ENCODE measurements at regions not wholly inside any gene's neighbourhood (a gene's known extent, or its start where the extent isn't known, plus 50 kb on each side); places are given as distances from the start of the nearest gene placed in this dataset.

DNA sequence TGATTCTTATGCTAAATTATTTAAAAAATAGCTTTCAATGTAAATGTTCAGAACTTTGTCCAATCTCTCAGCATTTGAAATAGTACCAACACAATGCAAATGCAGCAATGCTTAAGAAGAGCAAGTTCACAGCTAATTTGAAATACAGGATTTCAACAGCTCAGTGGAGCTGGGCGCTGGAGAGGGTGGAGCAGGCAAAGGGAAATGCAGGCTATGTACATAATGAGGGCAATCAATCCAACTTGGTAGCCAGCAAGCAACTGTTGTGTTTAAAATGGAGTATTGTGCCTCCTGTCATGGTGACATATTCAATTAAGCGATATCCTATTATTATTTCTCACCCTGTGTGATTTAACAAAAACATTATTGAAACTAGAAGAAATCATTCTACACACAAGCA, 568.8 kb downstream of the PSAT1 start:
- DNase-seq: no peak

DNA sequence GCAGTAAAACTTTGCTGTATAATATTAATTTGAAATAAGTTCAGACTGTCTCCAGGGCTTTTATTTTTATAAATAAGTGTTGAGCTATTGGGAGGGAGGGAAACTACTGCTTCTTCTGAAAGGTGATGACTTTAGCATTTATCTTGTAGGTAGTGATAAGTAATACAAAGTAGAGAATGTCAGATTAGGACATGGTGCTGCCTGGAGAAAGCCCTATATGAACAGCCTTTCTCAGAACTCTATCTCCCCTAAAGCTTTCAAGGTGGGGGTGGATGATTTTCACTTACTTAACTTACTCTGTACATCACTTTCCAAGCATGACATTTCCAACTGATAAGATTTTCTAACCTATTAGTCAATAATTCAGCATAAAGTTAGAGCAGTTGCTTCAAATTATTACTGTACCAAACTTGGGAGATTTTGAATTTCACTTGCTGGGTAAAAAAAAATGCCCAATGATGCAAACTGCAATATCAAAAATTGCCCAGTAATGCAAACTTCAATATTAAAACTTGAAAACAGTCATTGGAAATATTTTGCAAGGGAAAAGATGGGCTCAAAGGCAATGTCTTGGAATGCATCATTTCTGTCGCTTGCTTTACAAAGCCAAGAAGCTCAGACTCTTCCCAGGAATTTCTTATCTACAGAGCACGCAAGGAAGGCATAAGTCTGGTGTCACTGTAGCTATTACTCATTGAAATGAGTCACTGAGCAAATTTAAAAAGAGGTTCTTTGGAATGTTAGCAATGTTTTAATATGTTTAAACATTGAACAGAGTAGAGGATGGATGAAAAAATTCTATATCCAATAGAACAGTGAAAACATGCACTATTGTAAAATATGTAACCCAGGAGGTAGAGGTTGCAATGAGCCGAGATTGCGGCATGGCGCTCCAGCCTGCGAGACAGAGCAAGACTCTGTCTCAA, 569.5 kb downstream of the PSAT1 start:
- no peak for DNase-seq

DNA sequence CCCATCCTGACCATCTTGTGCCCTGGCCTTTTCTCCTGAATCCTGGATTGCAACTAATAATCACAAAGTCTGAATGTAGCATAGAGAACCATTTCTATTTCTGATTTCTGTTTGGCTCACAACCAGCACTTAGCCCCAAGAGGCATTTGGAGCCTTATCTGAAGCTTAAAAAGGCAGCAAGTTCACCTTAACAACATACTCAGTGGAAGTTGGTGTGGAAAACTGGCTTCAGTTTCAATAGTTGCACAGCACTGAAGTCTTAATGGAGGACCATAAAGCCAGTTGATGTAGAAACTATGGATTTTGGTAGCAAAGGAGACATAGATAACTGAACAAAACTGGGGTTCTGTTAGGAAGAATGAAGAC, 574.1 kb downstream of the PSAT1 start:
- no peak for DNase-seq

DNA sequence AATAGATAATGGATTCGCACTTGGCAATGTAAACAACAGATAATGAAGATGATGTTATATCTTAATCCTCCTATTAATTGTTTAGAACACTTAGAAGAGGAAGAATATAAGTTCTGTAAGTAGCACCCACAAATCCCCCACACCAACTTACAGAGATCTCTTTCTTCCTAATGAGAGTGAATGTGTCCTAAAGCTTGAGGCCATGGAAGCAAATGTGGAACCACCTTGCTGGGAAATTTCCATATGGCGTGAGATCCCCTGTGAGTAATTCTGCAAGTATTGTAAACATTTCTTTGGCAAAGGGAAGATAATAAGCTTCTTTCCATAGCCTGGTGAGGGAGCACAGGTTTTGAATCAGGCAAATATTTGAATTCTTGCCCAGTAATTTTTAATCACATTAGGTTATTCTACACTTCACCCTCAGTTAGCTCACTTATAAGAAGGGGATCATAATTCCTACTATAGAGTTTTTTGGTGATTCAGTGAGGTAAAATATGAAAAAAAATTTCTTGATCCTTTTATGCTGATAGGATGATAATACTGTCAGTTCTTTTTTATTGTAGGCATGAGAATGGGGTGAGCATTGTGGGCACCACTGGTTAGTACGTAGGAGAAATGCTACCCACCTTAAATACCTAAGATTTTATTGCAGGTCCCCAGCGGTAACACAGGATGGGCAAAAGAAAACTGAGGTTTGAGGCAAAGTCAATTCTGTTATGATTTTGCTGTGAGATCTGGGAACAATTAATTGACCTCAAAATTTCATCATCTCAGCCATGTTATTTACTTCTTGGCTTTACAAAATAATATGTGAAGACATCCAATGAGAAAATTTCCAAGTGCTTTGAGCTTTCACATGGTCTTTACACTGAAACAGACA, 574.8 kb downstream of the PSAT1 start:
- DNase-seq: no peak

DNA sequence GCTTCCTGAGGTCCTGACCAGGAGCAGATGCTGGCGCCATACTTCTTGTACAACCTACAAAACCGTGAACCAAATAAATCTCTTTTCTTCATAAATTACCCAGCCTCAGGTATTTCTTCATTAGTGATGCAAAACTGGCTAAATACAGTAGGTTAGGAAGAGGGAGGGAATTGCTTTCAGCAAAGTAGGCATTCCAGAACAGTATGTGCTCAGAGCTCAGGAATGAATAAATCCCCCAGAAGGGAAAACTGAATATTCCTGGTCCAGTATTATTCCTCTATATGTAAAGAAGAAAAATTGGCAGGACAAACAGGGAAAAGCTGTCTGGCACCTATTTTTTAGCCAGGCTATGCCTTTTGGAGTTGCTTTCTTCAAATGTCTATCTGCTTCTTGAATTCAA, 577.1 kb downstream of the PSAT1 start:
- no peak for DNase-seq

DNA sequence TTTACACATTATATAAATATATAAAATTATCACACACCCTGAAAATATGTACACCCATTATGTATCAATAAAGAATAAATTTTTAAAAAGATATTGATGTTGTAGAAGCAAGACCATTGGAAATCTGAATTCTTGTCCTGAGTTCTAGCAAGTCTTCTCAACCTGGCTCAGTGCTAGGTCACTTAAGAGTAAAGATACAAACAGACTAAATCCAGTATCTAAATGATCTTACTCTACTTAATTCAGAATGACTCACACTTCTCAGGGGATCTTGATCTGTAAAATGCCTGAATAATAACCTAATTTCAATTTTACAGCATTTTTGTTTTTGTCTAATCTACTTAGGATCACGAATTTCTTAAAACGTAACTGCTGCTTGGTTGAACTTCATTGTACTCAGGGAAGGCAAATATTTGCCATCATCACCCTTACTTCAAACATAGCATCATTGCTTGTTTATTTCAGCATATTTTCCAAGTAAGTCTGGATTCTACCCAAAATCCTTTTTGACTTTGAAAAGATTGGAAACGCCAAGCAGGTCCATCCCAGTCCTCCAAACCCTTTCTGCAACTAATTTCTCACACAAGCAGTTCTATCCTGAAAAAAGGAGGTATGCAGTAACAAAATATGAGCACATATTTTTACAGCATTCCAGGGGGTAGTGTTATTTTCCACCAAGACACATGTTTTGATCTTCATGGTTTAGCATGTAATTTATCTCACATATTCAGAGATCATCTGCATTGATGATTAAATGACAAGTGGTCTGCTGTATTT, 582.6 kb downstream of the PSAT1 start:
- DNase-seq: no peak

DNA sequence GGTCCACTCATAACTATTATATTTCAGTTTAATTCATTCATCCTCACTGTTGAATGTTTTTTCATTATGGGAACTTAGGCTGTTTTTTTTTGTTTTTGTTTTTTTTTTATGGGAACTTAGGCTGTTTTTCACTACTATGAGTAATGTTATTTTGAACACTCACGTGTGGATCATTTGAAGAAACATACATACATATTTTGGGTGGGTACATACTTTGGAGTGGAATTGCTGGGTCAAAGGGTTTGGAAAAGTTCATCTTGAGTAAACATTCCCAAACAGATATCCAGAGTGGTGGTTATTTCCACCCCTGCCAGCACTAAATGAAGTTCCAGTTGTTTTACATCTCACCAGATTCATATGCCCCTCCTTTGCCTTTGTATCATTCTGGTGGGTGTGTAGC, 584.4 kb downstream of the PSAT1 start:
- DNase-seq: no peak

DNA sequence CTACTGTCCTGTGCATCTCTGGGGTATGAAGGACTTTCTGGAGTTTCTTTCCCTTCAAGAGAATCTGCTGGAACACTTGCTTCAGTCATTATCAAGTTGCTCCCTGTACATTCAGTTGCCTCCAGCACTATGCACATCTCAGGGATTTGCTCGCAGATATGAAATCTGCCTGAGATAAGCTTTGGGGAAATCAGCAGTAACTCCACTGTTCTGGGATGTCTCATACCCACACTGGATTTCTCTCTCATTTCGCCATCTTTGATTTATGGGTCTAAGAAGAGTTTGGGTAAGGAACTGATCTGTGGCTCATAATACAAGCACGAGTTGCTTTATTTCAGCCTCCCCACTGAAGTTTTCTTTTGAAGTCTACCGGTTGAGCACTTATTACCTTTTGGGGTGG, 585.6 kb downstream of the PSAT1 start:
- no peak for DNase-seq

DNA sequence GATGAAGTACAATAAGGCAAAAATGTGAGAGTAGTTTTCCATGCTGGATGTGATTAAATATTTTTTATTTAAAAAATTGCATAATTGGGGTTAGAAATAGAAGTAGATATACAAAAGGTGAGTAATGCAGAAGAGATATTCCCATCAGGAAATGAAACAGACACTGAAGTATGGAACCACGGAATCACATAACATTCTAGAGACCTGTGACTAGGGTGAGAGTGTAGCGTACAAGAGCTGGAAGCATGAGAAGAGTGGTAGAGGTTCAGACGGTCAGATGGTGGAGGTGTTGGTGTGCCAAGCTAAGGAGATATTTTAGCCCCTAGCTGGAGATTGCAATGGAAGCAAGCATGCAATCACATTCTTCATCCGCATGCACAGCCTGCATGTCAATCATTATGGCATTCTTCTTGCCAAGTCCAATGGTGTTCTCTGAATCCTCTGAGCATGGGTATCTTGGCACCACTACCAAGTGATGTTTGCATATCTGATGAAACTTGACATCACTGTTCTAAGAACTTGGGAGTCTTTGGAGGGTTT, 587.8 kb downstream of the PSAT1 start:
- DNase-seq: no peak

DNA sequence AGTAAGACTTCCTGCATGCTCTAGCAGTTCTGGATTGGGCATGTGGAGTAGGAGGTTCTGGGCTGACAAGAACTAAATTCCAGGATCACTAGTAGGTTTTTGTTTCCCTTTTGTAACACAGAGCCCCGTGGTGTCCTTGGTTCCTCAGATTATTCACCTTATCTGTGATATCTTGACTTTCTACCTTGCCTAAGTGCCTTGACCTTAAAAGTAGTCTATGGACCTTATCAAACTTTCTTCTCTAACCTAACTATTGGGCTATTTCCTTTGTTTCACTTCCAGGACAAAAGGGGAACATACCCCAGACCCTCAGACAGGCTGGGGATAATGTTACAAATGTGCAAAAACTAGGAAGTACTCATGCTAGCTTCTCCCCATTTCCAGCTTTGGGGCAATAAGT, 595.3 kb downstream of the PSAT1 start:
- DNase-seq: no peak

DNA sequence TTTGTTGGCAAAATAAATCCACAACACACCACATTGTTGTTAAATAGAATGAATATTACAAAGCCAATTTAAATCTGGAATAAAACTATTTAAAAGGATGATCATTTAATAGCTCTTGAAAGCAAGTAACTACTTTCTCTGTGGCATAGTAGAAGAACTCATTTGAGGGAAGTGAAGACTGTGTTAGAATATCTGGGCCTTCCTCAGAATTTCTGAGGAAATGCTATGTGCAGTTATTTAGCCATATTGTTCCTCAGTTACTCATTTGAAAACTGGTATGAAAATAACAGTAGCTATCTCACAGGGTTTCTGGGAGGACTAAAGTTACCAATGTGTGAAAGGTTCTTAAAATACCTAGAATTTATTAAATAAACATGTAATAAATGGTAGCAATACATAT, 595.8 kb downstream of the PSAT1 start:
- DNase-seq: no peak

DNA sequence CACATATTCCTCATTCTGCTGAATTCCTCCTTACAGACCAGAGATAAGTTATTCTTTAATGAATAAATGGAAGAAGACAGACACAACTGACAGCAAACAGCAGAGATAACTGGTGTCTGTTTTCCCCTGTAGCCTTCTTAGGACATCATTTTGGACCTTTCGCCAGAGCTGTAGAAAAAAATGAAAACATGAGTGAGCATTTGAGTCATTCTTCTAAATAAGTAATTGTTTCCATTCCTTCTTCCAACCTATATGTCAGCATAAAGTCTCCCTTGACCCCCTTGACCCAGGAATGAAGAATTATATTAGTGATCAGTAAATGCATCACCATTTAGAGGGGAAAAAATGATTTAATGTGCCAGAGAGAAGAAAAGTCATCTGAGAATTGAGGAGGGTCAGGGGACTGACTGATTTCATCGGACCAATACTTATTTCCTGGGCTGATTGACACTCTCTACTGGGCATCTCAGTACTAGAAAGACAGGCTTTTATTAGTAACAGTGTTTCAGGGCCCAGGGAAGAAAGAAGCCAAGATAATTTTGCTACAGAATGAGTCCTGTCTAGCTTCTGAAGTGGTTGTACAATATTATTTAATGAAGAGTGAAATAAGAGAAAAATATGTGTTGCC, 597.0 kb downstream of the PSAT1 start:
- DNase-seq: no peak

DNA sequence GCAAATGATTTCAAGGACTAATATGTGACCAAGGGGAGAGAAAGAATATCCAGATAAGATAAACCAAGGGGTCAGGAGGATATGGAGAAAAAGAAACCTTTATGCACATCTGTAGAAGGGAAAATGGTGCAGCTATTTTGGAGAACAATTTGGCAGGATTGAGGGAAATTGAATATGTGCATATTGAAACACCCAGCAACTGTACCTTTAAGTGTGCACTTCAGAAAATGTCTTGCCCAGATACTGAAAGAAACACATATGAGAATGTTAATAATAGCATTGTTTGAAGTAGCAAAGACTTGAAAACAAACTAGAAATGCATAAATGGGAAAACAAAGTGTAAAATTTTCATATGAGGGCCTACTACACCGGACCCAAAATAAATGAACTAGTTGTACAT, 599.6 kb downstream of the PSAT1 start:
- no peak for DNase-seq

DNA sequence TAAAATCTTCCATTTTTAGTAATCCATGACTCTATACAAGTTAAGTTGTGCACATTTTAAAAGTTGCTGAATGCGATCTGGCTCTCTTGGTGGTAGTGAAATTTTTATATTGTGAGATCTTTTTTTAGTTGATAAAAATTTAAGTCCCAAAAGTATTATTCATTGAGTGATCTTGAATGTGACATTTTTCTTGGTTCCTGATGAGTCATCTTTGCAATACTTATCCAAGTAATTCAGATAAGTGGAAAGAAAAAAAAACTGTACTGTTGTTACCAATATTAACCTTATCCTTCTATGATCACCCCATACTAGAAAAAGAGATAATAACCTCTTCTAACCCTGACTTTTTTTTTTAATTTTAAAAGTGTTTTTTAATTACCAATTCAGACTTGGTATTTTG, 601.3 kb downstream of the PSAT1 start:
- no peak for DNase-seq

DNA sequence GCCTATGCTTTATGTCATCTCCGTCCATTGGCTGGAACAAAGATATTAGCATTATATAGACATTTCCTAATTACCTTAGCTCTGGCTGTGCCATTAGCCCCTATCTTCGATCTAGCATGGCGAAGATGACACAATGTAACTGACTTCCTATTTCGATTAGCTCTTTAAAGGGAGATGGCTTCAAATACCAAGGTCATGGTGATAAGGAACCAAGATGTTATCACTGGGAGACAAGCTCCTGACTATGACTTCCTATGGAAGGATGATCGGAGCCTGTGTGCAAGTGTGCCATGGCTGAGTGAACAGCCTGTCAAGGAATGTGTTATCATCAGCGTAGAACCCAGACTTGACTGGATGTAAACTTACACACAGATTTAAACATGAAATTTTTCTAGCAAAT, 602.1 kb downstream of the PSAT1 start:
- DNase-seq: no peak

DNA sequence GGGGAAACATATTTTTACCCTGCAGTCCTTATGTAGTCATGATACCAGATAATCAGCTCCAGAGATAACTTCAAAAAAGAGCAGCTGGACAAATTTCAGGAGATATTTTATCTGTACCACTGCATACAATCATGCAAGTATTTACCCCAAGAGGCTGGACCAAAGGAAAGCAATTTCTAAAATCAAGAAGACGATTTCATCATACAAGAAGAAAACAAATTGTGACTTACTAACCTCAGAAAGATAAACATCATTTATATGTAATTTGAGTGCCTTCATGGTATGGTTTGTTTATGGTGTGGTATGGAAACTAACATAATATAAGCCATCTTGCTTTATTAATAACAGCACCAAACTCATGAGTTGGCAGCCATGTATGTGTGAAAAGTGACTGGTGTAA, 603.6 kb downstream of the PSAT1 start:
- DNase-seq: no peak

DNA sequence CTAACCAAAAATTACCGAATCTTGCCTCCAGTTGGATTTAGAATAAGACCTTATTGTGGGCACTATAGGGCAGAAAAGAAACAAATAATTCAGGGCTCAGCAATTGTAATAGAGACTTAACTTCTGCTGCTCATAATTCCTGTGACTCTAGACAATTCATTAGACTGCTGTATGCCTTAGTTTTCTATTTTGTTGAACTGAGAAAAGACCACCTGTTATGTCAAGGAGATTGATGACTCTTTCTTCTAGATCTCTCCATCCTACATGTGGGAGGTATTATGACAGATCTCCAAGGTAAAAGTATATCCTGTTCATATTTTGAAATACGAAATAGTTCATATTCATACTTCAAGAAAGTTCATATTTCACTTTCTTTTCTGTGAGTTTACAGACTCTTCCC, 605.1 kb downstream of the PSAT1 start:
- no peak for DNase-seq

DNA sequence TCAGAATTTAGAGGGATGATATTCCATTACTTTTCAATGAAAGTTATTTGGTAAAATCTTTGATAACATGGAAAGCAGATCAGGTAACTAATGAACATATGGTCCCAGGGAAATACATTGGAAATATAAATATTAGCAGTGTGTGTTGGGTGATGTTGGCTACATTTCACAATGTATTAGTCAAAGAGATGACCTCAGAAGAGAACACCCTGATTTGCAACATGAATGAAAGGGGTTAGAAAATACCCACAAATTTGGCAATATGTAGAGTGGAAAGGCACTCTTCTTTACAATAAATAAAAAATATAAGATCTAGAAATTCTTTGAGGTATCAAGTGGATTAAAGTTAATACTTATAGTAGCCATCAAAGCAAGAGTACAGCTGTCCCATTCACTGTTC, 606.7 kb downstream of the PSAT1 start:
- DNase-seq: no peak

DNA sequence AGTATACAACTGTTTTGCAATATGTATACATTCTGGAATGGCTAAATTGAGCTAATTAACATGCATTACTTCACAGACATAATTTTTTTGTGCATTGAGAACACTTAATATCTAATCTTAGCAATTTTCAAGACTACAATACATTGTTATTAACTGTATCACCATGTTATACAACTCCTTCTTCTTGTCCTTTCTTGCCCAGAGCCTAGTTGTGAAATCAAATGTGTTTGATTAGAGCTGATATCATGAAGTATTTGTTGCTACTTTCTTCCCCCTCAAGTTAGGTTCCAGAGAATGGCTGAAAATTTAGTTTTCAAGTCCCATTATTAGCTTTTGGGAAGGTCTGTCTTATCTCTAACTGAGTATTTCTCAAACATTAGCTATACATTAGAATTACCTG, 607.8 kb downstream of the PSAT1 start:
- no peak for DNase-seq

DNA sequence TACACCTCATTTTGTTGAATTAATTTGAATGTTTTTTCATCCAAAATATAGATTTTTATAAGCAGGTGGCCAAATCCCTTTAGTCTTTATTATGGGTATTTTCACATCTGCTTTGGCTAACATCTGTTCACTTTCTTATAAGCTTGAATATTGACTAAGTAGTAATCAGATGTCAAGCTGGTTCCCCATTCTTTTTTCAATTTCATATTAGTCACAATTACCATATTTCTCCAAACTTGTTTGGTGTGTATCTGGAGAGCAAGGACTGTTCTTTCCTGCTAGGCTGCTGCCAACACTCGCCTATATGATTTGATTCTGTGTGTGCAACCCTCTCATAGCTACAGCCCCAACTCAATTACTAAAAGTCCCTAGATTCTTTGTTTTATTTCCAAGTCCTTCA, 608.5 kb downstream of the PSAT1 start:
- no peak for DNase-seq

DNA sequence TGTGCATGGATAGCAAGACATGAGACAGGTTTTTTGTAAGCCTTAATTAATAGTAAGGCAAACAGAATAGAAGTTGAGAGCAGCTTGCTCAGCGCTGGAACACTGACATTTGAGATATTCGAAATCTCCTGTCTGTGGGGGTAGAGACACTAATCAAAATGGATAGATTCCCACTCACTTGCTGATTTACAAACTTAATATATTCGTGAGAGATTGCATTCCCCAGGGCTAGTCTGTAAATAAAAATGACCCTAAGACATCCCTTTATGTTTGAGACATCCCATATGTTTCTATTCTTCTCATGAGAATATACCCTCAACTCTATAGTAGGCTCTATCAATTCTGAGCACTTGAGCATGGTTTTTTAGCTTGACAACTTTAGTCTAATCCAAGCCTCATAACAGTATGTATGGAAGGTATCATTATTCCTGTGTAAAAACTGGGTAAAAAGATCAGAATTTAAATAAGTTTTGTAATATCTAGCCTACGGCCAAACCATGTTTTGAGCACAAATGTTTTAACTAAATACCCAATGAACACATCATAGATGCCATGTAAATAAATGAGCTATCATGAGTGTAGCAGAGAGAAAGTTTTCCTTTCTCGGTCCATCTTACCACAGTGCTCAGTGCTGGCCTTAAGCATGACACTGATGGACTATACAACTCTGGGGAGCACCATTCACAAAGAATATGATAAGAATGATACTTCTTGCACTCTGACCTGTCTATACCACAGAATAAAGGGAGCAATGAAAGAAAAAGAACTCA, 609.2 kb downstream of the PSAT1 start:
- DNase-seq: no peak
